GM18498 (cell line): ENCODE measurements at regions not wholly inside any gene's neighbourhood (a gene's known extent, or its start where the extent isn't known, plus 50 kb on each side); places are given as distances from the start of the nearest gene placed in this dataset.

Experiments
- ATAC-seq: cut with Tn5 transposase; IDR thresholded peaks from one replicate; pipeline ENCODE4 v1.9.1; 2021; ENCODE audit warnings: mild to moderate bottlenecking, moderate library complexity; ENCODE audit not compliant: unreplicated experiment

DNA sequence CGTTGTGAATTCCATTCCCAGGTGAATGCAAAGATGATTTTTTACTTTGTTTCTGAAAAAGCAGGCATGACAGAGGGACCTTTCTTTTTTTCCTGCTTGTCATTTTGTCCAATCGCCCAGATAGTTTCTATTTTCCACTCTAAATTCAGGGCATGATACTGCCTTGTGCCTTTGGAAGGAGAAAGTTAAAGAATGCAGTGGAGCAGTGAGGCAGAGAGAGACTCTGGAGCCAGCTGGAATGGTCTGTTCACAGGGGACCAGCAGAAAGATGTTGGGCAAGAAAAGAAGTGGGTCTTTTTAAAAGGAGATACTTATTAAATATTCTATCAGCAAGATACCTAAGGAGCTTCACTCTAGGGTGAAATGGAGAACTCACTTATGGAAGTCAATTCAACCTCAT lies 532.3 kb downstream of the BRINP1 start:
- no peak for ATAC-seq

DNA sequence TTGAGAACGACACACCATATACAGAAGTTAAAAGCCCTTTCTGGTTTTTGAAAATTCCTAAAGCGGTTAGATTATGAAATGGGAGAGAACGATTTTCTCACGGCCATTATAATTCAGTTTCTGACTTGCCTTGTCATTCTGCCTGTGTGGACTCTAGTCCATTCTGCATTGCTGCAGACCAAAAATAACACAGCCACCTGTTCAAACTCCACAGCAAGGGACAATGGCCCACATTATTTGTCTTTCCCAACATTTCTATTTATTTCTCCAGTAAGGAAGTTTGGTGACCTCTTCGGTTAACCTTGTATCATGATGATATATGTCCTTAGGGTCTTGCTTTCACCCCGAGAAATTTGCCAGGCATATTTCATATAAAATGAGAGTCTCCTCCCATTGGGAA lies 497.7 kb downstream of the BRINP1 start:
- no peak for ATAC-seq

DNA sequence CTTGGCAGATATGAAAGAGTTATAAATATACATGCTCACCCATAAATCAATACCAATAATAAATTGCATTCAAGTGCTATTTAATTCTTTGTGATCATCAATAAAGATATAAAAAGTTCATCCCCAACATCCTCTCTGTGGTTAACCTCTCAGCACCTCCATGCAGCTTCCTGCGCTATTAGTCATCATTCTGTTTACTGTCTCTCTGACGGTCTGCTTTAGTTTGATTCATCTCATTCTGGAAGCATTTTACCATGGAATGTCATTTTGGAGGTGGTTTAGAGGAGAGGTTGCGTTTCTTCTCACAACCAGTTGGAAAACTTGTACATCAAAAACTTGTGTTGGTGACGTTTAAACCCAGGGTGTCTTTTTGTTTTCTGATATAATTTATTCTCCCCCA lies 486.6 kb downstream of the BRINP1 start:
- ATAC-seq = no peak

DNA sequence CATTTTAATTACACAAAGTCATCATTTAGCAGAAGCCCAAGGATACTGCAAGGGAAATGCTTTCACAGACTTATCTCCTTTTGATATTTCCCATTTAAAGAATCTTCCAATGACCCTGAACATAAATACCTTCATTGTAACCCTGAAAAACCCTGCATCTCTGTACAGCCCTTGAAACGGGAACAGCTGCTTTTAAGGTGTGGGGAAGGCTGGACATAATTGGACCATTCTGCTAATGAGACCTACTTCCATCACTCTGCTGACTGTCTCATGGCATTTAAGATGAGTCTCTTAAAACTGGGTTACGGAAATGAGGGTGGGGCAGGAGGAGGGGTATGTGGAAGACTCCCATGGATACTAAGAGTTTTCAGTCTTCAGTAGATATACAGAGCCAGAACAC lies 485.8 kb downstream of the BRINP1 start:
- ATAC-seq = no peak

DNA sequence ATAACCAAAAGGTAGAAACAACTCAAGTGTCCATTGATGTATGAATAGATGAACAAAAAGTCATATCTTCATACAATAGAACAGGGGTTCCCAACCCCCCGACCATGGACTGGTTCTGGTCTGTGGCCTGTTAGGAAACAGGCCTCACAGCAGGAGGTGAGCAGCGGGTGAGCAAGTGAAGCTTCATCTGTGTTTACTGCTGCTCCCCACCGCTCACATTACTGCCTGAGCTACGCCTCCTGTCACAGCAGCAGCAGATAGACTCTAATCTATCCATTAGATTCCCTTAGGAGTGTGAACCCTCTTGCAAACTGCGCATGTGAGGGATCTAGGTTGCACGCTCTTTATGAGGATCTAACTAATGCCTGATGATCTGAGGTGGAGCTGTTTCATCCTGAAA lies 478.0 kb downstream of the BRINP1 start:
- ATAC-seq = no peak

DNA sequence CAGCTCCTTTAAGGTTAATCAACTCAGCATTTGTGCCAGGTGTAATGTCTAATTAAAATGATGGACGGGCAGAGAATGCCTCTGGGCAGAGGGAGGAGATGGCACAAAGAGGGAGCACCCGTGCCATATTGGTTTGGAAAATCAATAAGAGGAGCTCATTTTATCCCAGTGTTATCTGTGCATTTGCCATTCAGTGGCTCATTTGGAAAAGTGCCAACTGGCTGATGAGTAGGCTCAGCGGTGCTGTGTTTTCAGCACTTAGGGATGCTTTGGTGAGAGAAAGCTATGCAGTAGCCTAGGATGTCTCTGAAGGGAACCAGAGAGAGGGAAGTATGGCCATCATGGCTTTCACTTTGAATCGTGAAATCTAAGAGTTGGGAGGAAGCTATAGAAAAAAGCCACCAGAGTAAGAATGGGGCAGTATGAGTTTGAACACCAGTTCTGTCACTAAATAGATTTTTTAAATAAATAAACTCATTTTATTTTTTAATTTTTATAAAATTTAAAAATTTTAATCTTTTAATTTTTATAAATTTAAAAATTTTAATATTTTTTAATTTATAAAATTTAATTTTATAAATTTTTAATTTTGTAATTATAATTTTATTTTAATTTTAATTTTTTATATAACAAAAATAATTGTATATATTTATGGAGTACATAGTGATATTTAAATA lies 472.8 kb downstream of the BRINP1 start:
- ATAC-seq = no peak

DNA sequence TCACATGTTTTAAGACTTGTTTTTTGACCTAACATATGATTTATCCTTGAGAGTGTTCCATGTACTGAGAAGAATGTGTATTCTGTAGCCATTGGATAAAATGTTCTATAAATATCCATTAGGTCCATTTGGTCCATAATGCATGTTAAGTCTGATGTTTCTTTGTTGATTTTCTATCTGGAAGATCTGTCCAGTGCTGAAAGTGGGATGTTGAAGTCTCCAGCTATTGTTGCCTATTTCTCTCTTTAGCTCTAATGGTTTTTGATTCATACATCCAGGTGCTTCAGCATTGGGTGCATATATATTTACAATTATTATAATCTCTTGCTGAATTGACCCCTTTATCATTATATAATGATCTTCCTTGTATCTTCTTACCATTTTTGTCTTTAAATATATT lies 451.1 kb downstream of the BRINP1 start:
- no peak for ATAC-seq

DNA sequence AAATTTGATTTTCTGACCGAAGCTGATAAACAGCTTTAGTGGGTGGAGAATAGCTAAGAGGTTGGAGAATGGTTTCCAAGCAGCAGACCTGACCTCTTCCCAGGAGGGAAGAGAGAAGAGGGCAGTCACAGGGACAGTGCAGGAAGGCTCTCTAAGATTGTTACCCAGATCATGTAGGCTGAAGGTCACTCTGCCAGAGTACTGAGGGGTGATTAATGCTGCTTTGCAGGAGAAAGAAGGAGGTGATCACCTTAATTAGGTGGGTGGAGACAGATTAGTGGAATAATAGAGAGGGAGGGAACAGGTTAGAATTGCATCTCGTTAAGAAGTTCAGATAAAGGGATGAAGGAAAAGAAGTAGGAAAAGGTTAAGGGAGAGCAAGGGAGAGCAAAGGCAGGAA lies 440.5 kb downstream of the BRINP1 start:
- no peak for ATAC-seq

DNA sequence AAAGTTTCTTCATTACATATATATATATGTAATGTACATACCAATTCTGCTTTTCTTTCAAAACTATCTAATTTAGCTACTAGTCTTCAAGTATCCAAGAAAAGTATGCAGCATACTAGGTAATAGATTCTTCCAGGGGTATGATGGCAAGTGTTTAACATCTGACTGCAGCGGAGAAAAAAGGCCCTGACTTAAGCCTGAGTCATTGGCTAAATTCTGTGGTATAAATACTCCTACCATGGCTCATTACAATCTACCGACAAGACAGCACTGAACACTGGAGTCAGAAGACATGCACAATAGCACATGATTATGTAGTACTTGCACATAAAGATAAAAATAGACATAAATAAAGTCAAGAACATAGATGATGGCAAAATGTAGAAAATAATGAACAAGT lies 439.9 kb downstream of the BRINP1 start:
- ATAC-seq = no peak

DNA sequence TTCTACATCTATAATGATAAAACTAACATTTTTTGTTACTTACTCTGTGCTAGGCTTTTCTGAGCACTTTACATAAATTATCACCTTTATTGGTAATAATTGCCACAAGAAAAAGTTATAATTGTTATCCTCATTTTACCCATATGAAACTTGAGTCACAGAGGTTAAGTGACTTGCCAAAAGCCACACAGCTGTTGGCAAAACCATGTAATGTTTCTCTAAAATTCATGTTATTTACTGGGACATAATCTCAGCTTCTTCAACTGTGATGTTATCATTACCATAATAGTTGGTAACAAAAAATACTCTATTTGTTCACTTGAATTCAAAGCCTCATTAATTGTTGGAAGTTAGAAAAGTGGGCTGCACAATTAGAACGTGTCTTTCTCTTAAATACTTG lies 437.3 kb downstream of the BRINP1 start:
- ATAC-seq = no peak

DNA sequence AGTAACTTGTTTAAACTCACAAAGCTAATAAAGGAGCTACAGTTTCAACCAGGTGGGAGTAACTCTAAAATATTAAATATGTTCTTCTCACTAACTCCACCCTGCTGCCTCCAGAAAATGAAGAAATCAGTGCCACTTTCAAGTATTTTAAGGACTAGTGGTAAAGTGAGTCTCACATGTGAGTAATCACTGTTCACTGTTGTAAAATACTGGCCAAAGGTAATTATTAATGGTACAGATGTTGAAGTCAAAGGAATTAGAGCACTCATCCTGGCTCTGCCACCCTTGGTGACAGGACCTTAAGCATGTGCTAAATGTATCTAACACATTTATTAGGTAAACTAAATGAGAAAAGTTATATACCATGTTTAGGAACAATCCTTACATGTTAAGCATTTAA lies 430.7 kb downstream of the BRINP1 start:
- no peak for ATAC-seq

DNA sequence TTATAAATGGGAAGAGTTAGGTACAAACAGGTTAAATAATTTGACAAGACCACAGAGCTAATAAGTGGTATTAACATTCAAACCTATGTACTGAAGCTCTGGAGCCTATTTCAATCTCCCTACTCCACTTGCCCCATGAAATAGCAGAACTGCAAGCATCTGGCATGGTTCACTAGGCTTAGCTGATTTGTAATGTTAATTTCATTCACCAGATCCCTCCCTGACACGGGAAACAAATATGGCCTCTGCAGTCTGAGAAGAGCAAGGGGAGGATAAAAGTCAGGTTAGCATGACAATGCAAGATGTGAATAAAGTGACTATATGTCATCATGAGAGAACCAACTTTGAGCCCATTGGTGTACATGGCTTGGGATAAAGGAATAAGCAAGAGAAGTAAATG lies 428.8 kb downstream of the BRINP1 start:
- ATAC-seq = no peak

DNA sequence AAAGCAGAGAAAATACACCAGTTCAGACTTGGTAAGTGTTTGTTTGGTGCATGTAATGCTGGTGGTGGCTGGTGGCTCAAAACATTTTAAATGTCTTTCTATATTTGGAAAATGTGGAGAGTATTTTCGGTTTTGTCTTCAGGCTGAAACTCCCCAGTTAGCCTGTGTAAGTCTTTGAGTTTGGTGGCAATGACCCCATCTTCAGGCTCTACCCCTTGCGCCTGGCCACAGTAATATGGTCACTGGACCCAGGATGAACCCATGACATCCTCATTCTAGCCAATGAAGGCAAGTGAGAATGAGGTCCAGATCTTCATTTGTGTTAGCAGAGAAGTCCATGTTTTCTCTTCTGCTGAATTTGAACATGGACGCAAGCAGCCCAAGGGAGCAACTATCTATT lies 422.6 kb downstream of the BRINP1 start:
- no peak for ATAC-seq

DNA sequence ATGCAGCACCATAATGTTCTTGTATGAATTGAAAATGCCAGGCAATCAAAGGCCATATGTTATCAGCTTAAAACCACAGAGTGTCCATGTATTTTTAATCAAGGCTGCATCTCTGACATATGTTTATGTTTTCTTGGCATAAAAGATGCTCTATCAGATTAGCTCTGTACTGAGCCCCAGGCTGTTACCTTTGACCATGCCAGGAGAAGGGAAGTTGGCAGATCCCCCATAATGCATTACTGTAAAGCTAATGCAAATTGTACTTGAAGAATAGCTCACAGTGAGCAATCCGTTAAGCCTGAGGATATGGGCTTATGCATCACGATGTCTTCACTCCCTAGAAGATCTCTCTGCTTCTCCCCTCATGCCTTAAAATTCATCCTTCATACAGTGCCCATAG lies 414.4 kb downstream of the BRINP1 start:
- no peak for ATAC-seq

DNA sequence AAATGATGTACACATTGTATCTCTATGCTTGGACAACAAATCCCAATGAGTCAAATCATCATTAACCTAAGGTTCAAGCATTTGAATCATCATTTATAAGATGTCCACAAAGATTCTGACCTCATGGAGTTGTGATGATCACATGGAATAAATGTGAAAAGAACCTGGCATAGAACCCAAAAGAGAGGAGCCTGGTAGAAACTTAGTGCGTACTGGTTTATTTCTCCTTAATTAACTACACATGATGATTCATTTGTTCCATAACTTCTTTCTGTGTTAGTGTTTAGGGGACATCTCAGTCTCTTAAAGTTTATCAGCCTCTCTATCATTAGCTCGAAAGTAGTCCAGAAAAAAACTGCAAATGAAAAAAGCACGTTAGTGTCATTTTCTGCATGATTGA lies 411.6 kb downstream of the BRINP1 start:
- no peak for ATAC-seq

DNA sequence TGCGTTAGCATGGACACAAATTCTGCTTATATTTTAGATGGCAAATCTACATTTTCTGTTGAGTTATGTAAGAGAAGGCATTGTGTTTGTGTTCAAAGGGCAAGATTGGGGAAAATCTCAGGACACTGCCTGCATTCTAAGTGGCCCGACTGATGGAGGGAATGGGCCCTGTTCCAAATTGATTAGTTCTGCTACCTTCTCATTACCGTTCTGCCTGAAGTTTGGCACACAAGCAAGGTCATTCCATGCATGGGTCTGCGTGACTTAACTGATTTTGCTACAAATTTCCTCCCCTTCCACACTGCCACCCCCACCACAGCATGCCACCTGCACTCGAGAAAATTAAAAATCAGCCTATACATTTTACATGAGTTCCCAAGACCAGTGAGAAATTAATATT lies 409.9 kb downstream of the BRINP1 start:
- no peak for ATAC-seq

DNA sequence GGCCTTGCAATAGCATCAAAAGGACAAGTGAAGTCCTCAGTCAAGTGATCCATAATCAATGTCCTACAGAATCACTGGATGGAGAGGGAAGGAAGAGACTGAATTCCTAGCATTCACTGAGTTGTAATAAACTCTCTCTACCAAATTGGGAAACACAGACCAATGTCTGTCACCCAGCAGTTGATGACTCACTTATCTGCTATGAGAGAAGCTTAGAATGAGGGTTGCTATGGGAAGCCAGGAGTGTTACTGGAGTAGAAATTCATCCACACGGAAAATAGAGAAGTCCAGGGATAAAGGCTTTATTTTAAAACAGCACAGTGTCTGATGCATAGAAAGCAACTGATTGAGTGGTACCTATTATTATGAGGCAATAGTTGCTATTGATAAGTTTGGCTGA lies 407.4 kb downstream of the BRINP1 start:
- no peak for ATAC-seq

DNA sequence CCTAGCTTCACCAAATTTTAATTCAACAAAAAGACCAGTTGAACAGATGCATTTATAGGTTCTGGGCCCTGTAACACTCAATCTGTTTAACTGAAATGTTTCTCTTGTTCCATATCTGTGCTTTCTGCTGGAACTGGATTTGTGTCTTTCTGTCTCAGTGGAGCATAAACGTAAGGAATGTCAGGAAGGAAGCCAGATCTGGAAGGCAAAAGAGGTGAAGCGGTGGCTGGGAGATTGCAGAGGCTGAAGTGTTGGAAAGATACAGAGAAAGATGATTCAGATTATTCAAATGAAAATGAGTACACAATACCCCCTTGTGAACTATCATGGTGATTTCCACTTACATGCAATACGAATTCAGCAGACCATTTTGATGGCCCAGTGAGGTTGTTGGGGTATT lies 406.8 kb downstream of the BRINP1 start:
- ATAC-seq = no peak

DNA sequence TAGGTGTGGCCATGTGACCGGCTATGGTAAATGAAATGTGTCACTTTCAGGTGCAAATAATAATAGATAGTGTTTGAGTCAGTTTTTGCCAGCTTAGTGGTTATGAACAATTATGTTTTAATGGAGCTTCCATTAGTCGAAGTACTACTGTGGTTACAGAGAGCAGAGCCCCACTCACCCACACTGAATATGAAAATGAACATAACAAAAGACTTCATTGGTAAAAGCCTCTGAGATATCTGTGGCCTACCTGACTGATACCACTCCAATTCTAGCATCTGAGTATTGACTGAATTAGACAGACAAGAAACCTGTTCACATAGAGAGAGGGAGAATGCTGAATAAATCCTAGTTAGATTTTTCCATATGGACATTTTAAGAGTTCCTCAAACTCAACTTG lies 405.6 kb downstream of the BRINP1 start:
- no peak for ATAC-seq

DNA sequence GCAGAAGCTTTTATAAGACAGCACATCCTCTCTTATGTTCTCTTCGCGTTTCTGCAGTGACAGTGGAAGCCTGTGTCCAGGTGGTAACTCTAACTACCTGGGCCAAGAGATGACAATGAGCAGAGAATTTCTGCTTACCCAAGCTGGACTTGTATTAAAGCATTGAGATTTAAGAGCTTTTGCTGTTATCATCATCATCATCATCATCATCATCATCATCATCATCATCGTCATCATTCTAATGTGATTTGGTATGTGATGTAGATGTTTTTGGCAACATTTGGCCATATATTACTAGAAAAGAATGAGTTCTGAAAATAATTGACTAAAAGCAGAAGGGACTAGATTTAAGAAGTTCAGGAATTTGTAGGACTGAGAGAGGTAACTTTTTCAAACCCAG lies 401.3 kb downstream of the BRINP1 start:
- no peak for ATAC-seq

DNA sequence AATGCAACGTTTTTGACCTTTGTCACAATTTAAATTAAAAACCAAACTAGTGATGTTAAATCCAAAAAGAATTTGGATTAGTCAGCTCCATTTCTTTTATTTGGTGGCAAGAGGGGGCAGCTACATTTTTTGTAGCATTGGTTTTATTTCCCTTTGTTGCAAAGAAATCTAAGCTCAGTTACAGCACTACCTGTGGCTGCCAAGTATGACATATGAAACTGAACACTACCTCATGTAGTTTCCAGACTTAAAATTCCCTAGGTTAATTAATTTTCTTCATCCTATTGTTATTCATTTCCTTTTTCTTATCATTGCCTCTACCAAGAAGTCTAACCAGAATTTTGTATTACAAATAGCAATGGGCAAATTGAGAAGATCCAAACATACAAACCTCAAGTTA lies 393.5 kb downstream of the BRINP1 start:
- ATAC-seq = no peak

DNA sequence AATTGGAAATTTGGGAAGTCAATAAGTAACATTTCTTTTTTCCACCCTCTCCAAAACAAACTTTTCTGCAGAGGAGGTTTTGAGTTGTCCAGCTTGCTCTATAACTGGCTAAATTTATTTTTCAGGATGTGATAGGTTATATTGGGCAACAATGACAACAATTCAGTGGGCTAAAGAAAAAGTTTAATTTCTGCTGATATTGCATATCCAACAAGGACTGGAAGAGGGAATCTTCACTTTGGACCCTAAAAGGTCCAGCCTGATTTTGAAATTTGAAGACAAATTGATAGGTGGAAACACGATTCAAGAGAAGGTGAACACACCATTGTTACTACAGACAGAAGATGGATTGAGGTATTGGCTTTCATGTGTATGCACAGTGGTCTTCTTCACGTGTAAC lies 393.1 kb downstream of the BRINP1 start:
- no peak for ATAC-seq

DNA sequence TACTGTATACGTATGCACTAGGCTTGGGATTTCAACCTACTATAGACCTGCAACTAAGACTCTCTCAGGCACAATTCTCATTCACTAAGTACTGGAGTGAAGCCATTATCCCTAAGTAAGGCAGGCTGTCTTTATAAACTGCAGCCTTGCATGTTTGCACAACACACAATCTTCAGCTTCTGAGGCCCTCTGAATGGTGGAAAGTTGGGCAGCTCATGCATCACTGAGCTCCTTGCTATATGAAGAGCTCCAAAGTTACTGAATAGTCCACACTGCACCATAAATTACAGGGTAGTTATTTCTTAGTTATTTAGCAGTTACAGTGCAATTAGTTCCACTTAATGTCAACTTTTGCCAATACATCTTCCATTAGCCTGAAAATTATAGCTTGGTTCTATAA lies 384.6 kb downstream of the BRINP1 start:
- ATAC-seq = no peak

DNA sequence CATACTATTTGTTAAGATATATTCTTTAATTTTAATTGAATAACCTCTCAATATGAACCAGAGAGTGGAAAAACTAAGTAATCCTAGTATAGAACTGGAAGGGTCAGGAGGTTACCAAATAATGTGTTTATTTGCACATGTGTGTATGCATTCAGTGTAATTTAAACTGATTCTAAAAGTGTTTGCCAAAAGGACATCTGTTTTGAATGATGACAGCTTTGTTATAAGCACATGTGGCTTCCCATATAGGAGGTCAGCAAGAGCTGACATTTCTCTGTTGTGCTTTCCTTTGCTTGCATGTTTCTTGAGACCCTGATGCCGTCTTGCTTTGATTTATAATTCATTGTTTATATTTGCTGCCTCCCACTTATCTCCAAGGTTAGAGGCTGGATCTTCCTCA lies 383.4 kb downstream of the BRINP1 start:
- ATAC-seq = no peak
